ENCODE measurements at regions not wholly inside any gene's neighbourhood (a gene's known extent, or its start where the extent isn't known, plus 50 kb on each side); places are given as distances from the start of the nearest gene placed in this dataset.

- Histone ChIP-seq H3K27me3 (ENCODE audit: control insufficient read depth in 4 of 4, insufficient read depth in 4 of 4, low read length in 3 of 4) (no peaks in the 10 kb centered on the region), H3K4me1 (ENCODE audit: control insufficient read depth in 4 of 4, insufficient read depth in 4 of 4, low read length in 3 of 4) (no peaks in the 10 kb centered on the region), H3K9me3 (ENCODE audit: control insufficient read depth in 4 of 4, low read length in 3 of 4) (no peaks in the 10 kb centered on the region), H3K36me3 (ENCODE audit: control insufficient read depth in 4 of 4, insufficient read depth in 3 of 4, low read depth in 1 of 4, low read length in 3 of 4) (no peaks in the 10 kb centered on the region), H3K4me3 (ENCODE audit: low read depth in 1 of 3, low read length in 3 of 3) (no peak overlapping the region), H3K27ac (ENCODE audit: low read depth in 1 of 2, low read length in 2 of 2) (no peak overlapping the region), H3K9ac (ENCODE audit: low read depth in 1 of 2, low read length in 2 of 2) (no peak overlapping the region)
- 76% methylated on average over 10 of the region's 10 CpGs for WGBS
- TF ChIP-seq HNF4A (conservative IDR thresholded peaks at IDR 0.05) (no peak), GABPA (IDR thresholded peaks at IDR 0.05 in 1 of 2, conservative IDR thresholded peaks at IDR 0.05 in 1 of 2) (no peak), NR2F2 (IDR thresholded peaks at IDR 0.05) (no peak), ATF3 (IDR thresholded peaks at IDR 0.05) (no peak)
- TF ChIP-seq, protein P1, sequence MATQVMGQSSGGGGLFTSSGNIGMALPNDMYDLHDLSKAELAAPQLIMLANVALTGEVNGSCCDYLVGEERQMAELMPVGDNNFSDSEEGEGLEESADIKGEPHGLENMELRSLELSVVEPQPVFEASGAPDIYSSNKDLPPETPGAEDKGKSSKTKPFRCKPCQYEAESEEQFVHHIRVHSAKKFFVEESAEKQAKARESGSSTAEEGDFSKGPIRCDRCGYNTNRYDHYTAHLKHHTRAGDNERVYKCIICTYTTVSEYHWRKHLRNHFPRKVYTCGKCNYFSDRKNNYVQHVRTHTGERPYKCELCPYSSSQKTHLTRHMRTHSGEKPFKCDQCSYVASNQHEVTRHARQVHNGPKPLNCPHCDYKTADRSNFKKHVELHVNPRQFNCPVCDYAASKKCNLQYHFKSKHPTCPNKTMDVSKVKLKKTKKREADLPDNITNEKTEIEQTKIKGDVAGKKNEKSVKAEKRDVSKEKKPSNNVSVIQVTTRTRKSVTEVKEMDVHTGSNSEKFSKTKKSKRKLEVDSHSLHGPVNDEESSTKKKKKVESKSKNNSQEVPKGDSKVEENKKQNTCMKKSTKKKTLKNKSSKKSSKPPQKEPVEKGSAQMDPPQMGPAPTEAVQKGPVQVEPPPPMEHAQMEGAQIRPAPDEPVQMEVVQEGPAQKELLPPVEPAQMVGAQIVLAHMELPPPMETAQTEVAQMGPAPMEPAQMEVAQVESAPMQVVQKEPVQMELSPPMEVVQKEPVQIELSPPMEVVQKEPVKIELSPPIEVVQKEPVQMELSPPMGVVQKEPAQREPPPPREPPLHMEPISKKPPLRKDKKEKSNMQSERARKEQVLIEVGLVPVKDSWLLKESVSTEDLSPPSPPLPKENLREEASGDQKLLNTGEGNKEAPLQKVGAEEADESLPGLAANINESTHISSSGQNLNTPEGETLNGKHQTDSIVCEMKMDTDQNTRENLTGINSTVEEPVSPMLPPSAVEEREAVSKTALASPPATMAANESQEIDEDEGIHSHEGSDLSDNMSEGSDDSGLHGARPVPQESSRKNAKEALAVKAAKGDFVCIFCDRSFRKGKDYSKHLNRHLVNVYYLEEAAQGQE (IDR thresholded peaks at IDR 0.05) = no peak
- DNase-seq (ENCODE audit: low spot score) = no peak
Observed at GRCh38 chr5:14038341-14038959, 94.0 kb upstream of the DNAH5 start.

DNA sequence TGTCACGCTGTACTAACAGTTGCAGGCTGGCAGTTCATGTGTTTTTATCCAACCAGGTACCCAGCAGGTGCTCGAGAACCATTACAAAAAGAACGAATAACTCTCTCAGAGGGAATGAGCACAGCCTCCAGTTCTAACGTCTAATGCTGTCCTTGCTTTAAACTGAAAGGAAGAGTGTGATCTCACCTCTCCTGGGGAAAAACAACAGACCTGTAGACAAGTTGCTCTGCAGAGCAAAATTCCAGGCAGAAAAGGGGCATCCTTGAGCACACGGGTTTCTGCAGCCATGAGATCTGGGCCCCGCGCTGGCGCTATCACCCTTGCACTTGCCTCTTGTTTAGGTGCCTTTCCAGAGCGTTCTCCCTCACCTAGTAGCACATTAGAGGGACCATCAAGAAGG is 92.5 kb upstream of the DNAH5 start:
- TF ChIP-seq HNF4A (conservative IDR thresholded peaks at IDR 0.05) = no peak
- TF ChIP-seq RAD21 (IDR thresholded peaks at IDR 0.05) = no peak
- TF ChIP-seq, protein P2, sequence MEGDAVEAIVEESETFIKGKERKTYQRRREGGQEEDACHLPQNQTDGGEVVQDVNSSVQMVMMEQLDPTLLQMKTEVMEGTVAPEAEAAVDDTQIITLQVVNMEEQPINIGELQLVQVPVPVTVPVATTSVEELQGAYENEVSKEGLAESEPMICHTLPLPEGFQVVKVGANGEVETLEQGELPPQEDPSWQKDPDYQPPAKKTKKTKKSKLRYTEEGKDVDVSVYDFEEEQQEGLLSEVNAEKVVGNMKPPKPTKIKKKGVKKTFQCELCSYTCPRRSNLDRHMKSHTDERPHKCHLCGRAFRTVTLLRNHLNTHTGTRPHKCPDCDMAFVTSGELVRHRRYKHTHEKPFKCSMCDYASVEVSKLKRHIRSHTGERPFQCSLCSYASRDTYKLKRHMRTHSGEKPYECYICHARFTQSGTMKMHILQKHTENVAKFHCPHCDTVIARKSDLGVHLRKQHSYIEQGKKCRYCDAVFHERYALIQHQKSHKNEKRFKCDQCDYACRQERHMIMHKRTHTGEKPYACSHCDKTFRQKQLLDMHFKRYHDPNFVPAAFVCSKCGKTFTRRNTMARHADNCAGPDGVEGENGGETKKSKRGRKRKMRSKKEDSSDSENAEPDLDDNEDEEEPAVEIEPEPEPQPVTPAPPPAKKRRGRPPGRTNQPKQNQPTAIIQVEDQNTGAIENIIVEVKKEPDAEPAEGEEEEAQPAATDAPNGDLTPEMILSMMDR (IDR thresholded peaks at IDR 0.05; ENCODE audit: low read depth, low read length, missing input control) = no peak
- TF ChIP-seq YY1 (IDR thresholded peaks at IDR 0.05) = no peak
- TF ChIP-seq, protein P1 (IDR thresholded peaks at IDR 0.05) = no peak
- TF ChIP-seq TAF1 (conservative IDR thresholded peaks at IDR 0.05) = no peak
- no peak for TF ChIP-seq NR2F2 (IDR thresholded peaks at IDR 0.05)
- no peak for TF ChIP-seq FOXA1 (IDR thresholded peaks at IDR 0.05)
- TF ChIP-seq SP1 (IDR thresholded peaks at IDR 0.05) = no peak
- TF ChIP-seq ATF3 (IDR thresholded peaks at IDR 0.05) = no peak
- TF ChIP-seq EGR1 (IDR thresholded peaks at IDR 0.05; ENCODE audit: low read depth in 2 of 2) = no peak
- TF ChIP-seq, protein P3, sequence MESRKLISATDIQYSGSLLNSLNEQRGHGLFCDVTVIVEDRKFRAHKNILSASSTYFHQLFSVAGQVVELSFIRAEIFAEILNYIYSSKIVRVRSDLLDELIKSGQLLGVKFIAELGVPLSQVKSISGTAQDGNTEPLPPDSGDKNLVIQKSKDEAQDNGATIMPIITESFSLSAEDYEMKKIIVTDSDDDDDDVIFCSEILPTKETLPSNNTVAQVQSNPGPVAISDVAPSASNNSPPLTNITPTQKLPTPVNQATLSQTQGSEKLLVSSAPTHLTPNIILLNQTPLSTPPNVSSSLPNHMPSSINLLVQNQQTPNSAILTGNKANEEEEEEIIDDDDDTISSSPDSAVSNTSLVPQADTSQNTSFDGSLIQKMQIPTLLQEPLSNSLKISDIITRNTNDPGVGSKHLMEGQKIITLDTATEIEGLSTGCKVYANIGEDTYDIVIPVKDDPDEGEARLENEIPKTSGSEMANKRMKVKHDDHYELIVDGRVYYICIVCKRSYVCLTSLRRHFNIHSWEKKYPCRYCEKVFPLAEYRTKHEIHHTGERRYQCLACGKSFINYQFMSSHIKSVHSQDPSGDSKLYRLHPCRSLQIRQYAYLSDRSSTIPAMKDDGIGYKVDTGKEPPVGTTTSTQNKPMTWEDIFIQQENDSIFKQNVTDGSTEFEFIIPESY (IDR thresholded peaks at IDR 0.05) = no peak
- TF ChIP-seq, protein P4, sequence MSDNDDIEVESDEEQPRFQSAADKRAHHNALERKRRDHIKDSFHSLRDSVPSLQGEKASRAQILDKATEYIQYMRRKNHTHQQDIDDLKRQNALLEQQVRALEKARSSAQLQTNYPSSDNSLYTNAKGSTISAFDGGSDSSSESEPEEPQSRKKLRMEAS (IDR thresholded peaks at IDR 0.05) = no peak
- TF ChIP-seq FOXA2 (IDR thresholded peaks at IDR 0.05) = no peak
- TF ChIP-seq HNF4G (IDR thresholded peaks at IDR 0.05) = no peak
- TF ChIP-seq JUND (IDR thresholded peaks at IDR 0.05) = no peak
- Histone ChIP-seq H3K9me3 (ENCODE audit: control insufficient read depth in 4 of 4, low read length in 3 of 4) (no peaks in the 10 kb centered on the region), H3K36me3 (ENCODE audit: control insufficient read depth in 4 of 4, insufficient read depth in 3 of 4, low read depth in 1 of 4, low read length in 3 of 4) (no peaks in the 10 kb centered on the region), H3K27me3 (ENCODE audit: control insufficient read depth in 4 of 4, insufficient read depth in 4 of 4, low read length in 3 of 4) (no peaks in the 10 kb centered on the region), H3K27ac (ENCODE audit: low read depth in 1 of 2, low read length in 2 of 2) (no peak overlapping the region), H3K9ac (ENCODE audit: low read depth in 1 of 2, low read length in 2 of 2) (no peak overlapping the region), H3K4me3 (ENCODE audit: low read depth in 1 of 3, low read length in 3 of 3) (no peak overlapping the region), H3K4me1 (ENCODE audit: control insufficient read depth in 4 of 4, insufficient read depth in 4 of 4, low read length in 3 of 4) (no peaks in the 10 kb centered on the region)
- no peak for DNase-seq (ENCODE audit: low spot score)
- WGBS = 77% methylated on average over 9 of the region's 9 CpGs
